Right lobe of liver (tissue), 6 donors: ENCODE measurements at regions not wholly inside any gene's neighbourhood (a gene's known extent, or its start where the extent isn't known, plus 50 kb on each side); places are given as distances from the start of the nearest gene placed in this dataset.

Source experiments
- ATAC-seq, 4 donors: fragments of 200-7000 bp; cut with Tn5 transposase; one replicate each; pipeline ENCODE4 v1.9.1; 2020; ENCODE audit warnings: mild to moderate bottlenecking in 4 of 4, moderate library complexity in 4 of 4
- DNase-seq, 3 donors: peaks; one replicate each; pipeline ENCODE4 v3.0.0-alpha.2; 2020
- H3K27ac ChIP-seq, 3 donors: fragments of 200-600 bp; one replicate each; pipeline ENCODE4 v1.8.0; 2022
- H3K27me3 ChIP-seq, 2 donors: fragments of 200-600 bp; one replicate each; pipeline ENCODE4 v1.8.0; 2022
- H3K36me3 ChIP-seq, 4 donors: fragments of 200-600 bp; sonication (generic) in 1 of 4; one replicate each; pipeline versions ENCODE4 v1.5.1 to v1.8.0; 2017 to 2022; ENCODE audit warnings: control low read depth in 1 of 4
- H3K4me1 ChIP-seq, 4 donors: fragments of 200-600 bp; sonication (generic) in 1 of 4; one replicate each; pipeline versions ENCODE4 v1.5.1 to v1.8.0; 2017 to 2022; ENCODE audit warnings: control low read depth in 1 of 4
- H3K4me3 ChIP-seq, 3 donors: fragments of 200-600 bp; one replicate each; pipeline ENCODE4 v1.8.0; 2022
- H3K9me3 ChIP-seq, 4 donors: fragments of 200-600 bp; sonication (generic) in 1 of 4; one replicate each; pipeline versions ENCODE4 v1.5.1 to v1.8.0; 2017 to 2022; ENCODE audit warnings: control low read depth in 1 of 4
- POLR2A ChIP-seq: fragments of 450-650 bp; IDR thresholded peaks from one replicate; pipeline ENCODE4 v1.6.1; 2017; ENCODE audit warnings: antibody characterized with exemption, mild to moderate bottlenecking
- WGBS: methylation state at CpG from one replicate; pipeline ENCODE4 v1.1.6; 2018; ENCODE audit warnings: low coverage, low lambda C conversion rate; ENCODE audit not compliant: insufficient coverage; ENCODE audit errors: missing lambda C conversion rate; 5-methylcytosine and 5-hydroxymethylcytosine counted together
- intact Hi-C, 2 donors: fragments of 100-400 bp; cut with DNase I; formaldehyde crosslinking; loops; one replicate each; pipeline versions ENCODE4 v1.11.2 to v1.14.1; 2022
- TF ChIP-seq, protein P1 (sequence below), 4 donors: fragments of 200-600 bp in 3 of 4; fragments of 450-650 bp in 1 of 4; IDR thresholded peaks; one replicate each; pipeline versions ENCODE4 v1.5.1 to v1.8.0; 2016 to 2022; ENCODE audit warnings: antibody characterized with exemption in 4 of 4, mild to moderate bottlenecking in 2 of 4
- donor health status: DM: no; HTN: yes; CAD: no.
- donor health status: DM: no; HTN: no; CAD: no.
- donor health status: DM: no; HTN: no; CAD: no.
- donor health status: DM: no; HTN: yes; CAD: no.
- donor health status: DM: no; HTN: yes; CAD: no.

DNA sequence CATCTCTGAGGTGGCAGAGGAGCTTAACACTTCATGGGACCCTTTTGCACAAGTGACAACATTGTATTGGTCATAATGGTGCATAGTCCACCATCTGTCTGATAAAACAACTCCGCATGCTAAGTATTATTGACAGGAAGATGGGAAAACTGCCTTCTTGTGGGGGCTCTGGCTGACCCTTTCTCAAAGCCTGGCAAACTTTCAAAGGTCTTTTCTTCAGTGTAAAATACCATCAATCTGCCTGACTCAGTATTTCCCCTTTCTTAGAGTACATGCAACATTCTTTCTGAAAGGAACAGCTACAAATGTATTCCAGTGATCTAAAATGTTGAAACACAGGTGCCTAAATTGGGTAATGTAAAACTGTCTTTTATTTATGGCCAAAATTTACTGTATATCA lies 89.1 kb downstream of the NAA11 start:
- Histone ChIP-seq H3K27ac (no peak overlapping the region), H3K9me3 (no peaks in the 10 kb centered on the region), H3K4me3 (no peak overlapping the region), H3K4me1 (no peaks in the 10 kb centered on the region), H3K27me3 (no peaks in the 10 kb centered on the region), H3K36me3 (no peaks in the 10 kb centered on the region)
- TF ChIP-seq, protein P1, sequence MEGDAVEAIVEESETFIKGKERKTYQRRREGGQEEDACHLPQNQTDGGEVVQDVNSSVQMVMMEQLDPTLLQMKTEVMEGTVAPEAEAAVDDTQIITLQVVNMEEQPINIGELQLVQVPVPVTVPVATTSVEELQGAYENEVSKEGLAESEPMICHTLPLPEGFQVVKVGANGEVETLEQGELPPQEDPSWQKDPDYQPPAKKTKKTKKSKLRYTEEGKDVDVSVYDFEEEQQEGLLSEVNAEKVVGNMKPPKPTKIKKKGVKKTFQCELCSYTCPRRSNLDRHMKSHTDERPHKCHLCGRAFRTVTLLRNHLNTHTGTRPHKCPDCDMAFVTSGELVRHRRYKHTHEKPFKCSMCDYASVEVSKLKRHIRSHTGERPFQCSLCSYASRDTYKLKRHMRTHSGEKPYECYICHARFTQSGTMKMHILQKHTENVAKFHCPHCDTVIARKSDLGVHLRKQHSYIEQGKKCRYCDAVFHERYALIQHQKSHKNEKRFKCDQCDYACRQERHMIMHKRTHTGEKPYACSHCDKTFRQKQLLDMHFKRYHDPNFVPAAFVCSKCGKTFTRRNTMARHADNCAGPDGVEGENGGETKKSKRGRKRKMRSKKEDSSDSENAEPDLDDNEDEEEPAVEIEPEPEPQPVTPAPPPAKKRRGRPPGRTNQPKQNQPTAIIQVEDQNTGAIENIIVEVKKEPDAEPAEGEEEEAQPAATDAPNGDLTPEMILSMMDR (IDR thresholded peaks at IDR 0.05) = no peak
- no peak for TF ChIP-seq POLR2A
- DNase-seq (no peak), ATAC-seq (no peak)
- intact Hi-C loops = no loop called here
- WGBS = no CpG with 5 or more reads among the region's 1 CpG

DNA sequence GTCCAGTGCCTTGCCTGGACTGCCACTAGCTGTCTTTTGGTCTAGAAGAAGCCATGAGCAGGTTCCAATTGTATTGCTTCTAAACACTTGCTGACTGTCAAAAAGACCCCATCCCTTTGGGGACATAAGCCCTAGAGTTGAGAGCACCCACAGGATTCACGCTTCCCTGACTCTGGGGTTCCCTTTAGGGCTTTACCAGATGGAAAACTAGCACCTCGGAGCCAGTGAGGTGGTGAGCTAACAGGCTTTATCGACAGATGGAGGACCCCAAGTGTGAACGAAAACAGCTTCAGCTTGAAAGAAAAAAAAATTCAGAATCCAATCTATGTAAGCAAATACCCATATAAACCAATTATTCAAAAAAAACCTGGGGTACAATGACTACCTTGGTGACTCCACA lies 90.8 kb downstream of the NAA11 start:
- Histone ChIP-seq H3K27ac (no peak overlapping the region), H3K4me3 (no peak overlapping the region), H3K4me1 (no peaks in the 10 kb centered on the region), H3K9me3 (no peaks in the 10 kb centered on the region), H3K27me3 (no peaks in the 10 kb centered on the region), H3K36me3 (no peaks in the 10 kb centered on the region)
- ATAC-seq = no peak
- TF ChIP-seq, protein P1 (IDR thresholded peaks at IDR 0.05) = no peak
- TF ChIP-seq POLR2A = no peak
- intact Hi-C loops = no loop called here
- no peak for DNase-seq
- WGBS = 61% methylated on average over 4 of the region's 4 CpGs

DNA sequence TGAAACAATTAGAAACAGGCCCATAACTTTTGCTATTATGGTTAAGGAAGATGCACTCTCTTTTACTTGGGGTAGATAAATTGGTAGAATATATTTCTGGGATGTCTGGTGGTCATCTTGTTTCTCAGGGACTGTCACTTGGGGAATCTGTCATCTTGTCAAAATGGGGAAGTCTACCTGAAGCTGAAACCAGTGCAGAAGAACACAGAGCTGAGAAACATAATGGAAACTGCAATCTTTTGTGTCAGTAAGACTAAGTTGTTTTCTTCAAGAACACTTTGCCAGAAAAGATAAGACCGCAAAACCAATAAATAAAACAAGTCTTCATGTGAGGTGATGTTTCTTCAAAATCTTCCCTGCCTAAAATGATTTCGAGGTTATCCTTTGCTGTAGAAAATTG lies 92.0 kb downstream of the NAA11 start:
- intact Hi-C loops = no loop called here
- no peak for DNase-seq
- TF ChIP-seq, protein P1 (IDR thresholded peaks at IDR 0.05) = no peak
- no peak for TF ChIP-seq POLR2A
- ATAC-seq = no peak
- Histone ChIP-seq H3K9me3 (no peaks in the 10 kb centered on the region), H3K27me3 (no peaks in the 10 kb centered on the region), H3K4me3 (no peak overlapping the region), H3K36me3 (no peaks in the 10 kb centered on the region), H3K27ac (no peak overlapping the region), H3K4me1 (no peaks in the 10 kb centered on the region)
- WGBS = 43% methylated on average over 2 of the region's 2 CpGs

DNA sequence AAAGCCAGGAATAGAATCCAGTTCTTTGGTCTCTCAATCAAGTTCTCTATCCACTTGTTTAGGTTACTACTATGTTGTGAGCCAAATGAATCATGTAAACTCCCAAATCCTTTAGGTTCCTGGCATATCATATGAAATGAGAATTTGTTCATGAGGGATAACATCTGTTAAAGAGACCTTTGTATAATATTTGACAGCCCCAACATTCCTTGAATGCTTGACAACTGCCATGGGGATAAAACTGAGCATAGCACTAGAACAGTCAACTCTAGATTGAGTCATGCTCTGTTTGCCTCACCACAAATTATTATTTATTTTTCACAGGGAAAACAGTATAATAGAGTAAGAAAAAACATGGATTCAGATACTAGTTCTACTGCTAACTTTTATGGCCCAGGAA lies 93.3 kb downstream of the NAA11 start:
- no peaks in the 10 kb centered on the region for H3K4me1 ChIP-seq
- intact Hi-C loops = no loop called here
- ATAC-seq (no peak), DNase-seq (no peak)
- H3K27ac ChIP-seq = no peak overlapping the region
- TF ChIP-seq, protein P1 (IDR thresholded peaks at IDR 0.05) = no peak
- TF ChIP-seq POLR2A = no peak
- no peaks in the 10 kb centered on the region for H3K36me3 ChIP-seq
- H3K9me3 ChIP-seq = no peaks in the 10 kb centered on the region
- H3K4me3 ChIP-seq = no peak overlapping the region
- H3K27me3 ChIP-seq = no peaks in the 10 kb centered on the region

DNA sequence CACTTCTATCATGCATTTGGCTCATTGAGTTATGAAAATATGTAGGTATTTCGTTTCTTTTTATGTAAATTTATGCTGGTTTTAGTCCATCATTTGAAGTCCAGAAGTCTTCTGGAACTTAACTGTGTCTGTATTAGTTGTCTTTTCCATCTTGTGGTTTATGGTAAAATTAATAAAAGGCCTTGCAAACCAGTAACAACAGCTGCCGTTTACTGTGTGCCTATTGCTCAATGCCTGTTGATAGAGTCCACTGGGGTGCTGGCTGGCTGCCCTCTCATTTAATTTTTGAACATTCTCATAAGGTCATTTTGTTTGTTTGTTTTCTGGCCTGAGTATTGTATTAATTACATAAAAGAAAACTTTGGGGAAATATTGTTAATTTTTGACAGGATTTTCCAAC lies 98.0 kb downstream of the NAA11 start:
- TF ChIP-seq, protein P1 (IDR thresholded peaks at IDR 0.05) = no peak
- TF ChIP-seq POLR2A = no peak
- Histone ChIP-seq H3K27ac (no peak overlapping the region), H3K9me3 (no peaks in the 10 kb centered on the region), H3K4me3 (no peak overlapping the region), H3K27me3 (no peaks in the 10 kb centered on the region), H3K4me1 (no peaks in the 10 kb centered on the region), H3K36me3 (no peaks in the 10 kb centered on the region)
- intact Hi-C loops = no loop called here
- 17% methylated on average over 2 of the region's 2 CpGs for WGBS
- ATAC-seq (peak in 3 of 4 donors; percentile 60 to 84 (median 65)), DNase-seq (no peak)
